ENCODE measurements at regions not wholly inside any gene's neighbourhood (a gene's known extent, or its start where the extent isn't known, plus 50 kb on each side); places are given as distances from the start of the nearest gene placed in this dataset.

GRCh38 chr20:10963717-10964266 lies 290.0 kb upstream of the JAG1 start:
- TF ChIP-seq CTCF (IDR thresholded peaks at IDR 0.05), result no peak
- TF ChIP-seq POLR2A (IDR thresholded peaks at IDR 0.05), result no peak

Data from Peyer's patch (tissue), 4 donors.